ENCODE measurements at regions not wholly inside any gene's neighbourhood (a gene's known extent, or its start where the extent isn't known, plus 50 kb on each side); places are given as distances from the start of the nearest gene placed in this dataset.
"Not testable (repeated sequence)": the region's sequence is repeated elsewhere in the genome, so short reads cannot be mapped to it uniquely, and the experiment has no call there.

- no peak for DNase-seq (ENCODE audit: low read depth in 2 of 2)
Measured at GRCh38 chr3:153830552-153830951, 290.6 kb upstream of the ARHGEF26 start.

GRCh38 chr3:153835540-153835939 lies 285.6 kb upstream of the ARHGEF26 start:
- no peak for DNase-seq (ENCODE audit: low read depth in 2 of 2)

DNA sequence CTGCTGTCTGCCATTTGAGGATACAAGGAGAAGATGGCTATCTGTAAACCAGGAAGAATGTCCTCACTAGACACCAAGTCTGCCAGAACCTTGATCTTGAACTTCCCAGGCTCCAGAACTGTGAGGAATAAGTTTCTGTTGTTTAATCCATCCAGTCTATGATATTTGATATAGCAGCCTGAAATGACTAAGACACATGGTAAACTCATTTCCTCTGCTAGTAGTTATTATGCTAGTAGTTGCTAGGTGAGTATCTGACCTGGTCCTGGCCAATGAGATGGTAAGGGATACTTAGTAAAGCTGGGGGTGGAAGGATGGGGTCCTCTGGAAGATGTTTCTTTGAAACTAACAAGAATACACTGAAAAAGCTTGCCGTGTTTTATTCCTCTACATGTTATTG lies 280.7 kb upstream of the ARHGEF26 start:
- no peak for DNase-seq (ENCODE audit: low read depth in 2 of 2)

DNA sequence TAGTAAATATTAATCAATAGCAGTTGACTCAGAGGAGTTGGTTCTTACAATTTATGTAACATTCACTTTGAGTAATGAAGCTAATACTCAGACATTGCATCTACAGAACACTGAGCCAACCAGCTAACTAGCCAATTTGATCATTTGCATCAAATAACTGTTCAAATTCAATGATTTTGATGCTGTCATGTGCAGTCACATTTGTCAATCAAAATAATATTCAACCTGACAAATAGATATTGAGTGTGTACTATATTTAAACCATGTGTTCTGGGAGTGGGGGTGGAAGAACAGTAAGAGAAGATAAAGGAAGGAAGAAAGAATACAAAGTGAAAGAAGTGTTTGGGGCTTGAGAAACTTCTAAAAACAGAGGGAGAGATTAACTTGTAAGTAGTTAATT lies 277.2 kb upstream of the ARHGEF26 start:
- DNase-seq (ENCODE audit: low read depth in 2 of 2): no peak

- DNase-seq (ENCODE audit: low read depth in 2 of 2): no peak
Measured at GRCh38 chr3:153845311-153845710, 275.9 kb upstream of the ARHGEF26 start.

GRCh38 chr3:153848702-153849101 lies 272.5 kb upstream of the ARHGEF26 start:
- DNase-seq (ENCODE audit: low read depth in 2 of 2): no peak

GRCh38 chr3:153852355-153852754 lies 268.8 kb upstream of the ARHGEF26 start:
- no peak for DNase-seq (ENCODE audit: low read depth in 2 of 2)

- no peak for DNase-seq (ENCODE audit: low read depth in 2 of 2)
Measured at GRCh38 chr3:153853163-153853562, 268.0 kb upstream of the ARHGEF26 start.

- DNase-seq (ENCODE audit: low read depth in 2 of 2): no peak
Measured at GRCh38 chr3:153855772-153856171, 265.4 kb upstream of the ARHGEF26 start.

- DNase-seq (ENCODE audit: low read depth in 2 of 2): no peak
Measured at GRCh38 chr3:153856932-153857331, 264.3 kb upstream of the ARHGEF26 start.

DNA sequence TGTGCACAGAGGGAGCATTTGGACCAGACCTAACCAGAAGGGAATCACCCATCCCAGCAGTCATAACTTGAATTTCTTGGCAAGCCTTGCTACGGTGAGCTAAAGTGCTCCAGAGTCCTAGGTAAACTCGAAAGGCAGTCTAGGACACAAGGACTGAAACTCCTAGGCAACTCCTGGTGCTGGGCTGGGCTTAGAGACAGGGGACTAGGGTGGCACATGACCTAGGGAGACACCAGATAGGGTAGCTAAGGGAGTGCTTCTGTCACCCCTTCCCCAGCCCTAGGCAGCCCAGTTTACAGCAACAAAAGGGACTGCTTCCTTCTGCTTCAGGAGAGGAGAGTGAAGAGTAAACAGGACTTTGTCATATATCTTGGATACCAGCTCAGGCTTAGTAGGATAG lies 256.4 kb upstream of the ARHGEF26 start:
- DNase-seq (ENCODE audit: low read depth in 2 of 2): no peak

DNA sequence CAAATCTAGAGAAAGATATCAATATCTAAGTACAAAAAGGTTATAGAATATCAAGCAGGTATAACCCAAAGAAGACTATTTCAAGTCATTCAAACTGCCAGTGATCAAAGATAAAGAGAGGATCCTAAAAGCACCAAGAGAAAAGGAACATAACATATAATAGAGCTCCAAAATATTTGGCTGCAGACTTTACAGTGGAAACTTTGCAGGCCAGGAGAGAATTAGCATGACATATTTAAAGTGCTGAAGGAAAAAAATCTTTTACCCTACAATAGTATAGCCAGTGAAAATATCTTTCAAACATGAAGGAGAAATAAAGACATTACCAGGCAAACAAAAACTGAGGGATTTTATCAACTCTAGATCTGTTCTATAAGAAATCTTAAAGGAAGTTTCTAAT lies 254.3 kb upstream of the ARHGEF26 start:
- no peak for DNase-seq (ENCODE audit: low read depth in 2 of 2)

DNA sequence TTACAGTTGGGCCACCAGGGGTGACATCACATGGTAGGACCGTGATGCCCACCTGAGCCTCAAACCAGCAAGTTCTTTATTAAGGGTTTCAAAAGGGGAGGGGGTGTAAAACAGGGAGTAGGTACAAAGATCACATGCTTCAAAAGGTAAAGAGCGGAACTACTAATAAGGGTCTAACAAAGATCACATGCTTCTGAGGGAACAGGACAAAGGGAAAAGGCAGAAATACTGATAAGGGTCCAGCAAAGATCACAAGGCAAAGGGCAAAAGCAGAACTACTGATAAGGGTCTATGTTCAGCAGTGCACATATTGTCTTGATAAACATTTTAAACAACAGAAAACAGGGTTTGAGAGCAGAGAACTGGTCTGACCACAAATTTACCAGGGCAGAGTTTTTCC lies 246.8 kb upstream of the ARHGEF26 start:
- not testable (repeated sequence) for DNase-seq (ENCODE audit: low read depth in 2 of 2)

- DNase-seq (ENCODE audit: low read depth in 2 of 2): no peak
Measured at GRCh38 chr3:153880493-153880892, 240.7 kb upstream of the ARHGEF26 start.

DNA sequence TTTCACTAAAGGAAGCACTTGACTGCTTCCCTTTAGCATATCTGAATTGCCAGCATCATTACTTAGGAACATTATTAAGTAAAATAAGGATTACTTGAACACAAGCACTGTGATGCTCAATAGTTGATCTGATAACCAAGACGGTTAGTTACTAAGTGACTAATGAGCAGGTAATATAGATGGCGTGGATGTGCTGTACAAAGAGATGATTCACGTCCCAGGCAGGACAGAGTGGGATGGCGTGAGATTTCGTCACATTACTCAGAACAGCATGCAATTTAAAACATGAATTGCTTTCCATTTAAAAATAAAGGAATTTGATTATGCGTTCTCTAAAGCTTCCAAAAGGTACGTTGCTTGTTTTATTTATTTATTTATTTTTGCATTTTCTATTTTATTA lies 240.0 kb upstream of the ARHGEF26 start:
- DNase-seq (ENCODE audit: low read depth in 2 of 2): no peak

GRCh38 chr3:153885359-153885758 lies 235.8 kb upstream of the ARHGEF26 start:
- no peak for DNase-seq (ENCODE audit: low read depth in 2 of 2)

DNA sequence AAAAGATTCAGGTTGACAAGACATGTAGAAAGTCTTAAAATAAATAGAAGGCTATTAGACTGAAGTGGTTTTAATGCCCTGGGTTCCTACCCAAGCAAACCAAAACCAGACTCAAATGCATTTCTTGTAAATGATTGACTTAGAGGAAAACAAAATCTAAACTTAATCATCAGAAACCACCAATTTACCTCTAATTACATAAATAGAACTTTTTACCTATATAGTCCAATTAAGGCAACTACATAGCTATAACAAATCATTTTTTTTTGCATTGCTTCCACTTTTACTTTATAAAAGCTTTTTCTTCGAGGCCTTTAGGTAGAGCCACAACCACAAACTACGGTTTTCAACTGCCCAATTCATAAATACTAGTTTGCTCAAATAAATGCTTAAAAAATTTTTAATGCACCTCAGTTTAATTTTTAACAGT lies 231.3 kb upstream of the ARHGEF26 start:
- no peak for DNase-seq (ENCODE audit: low read depth in 2 of 2)

DNA sequence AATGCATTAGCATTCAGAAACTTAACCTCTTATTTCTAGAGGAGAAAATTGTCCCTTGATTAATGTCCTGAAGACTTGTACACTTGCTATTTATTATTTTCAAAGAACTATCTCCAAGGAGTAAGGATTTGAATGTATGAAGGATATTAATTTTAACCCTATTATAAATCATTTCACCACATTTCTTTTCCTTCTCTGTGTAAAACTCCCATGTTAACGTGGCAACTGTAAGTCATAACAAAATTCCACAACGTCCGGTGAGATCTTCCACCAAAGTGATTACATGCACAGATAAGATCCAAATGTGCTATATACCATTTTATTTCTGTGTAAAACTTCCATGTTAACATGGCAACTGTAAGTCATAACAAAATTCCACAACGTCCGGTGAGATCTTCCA lies 229.1 kb upstream of the ARHGEF26 start:
- no peak for DNase-seq (ENCODE audit: low read depth in 2 of 2)

DNA sequence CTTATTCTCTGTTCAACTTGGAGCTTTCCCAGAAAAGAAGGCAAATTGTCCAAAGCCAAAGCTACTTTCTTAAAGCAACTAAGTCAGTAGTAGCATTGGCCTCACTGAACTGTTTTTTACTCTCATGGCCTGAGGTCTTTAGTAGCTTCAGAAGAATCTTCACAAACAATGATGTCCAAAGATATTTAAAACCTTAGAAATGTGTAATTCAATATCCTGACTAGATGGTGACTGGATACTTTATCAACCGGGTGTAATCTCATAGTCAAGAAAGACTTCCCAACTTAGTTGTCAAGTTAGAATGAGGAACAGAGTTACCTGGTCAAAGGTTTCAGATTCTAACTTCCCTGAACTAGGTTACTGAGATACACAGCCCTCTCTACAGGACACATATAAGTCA lies 226.3 kb upstream of the ARHGEF26 start:
- no peak for DNase-seq (ENCODE audit: low read depth in 2 of 2)

DNA sequence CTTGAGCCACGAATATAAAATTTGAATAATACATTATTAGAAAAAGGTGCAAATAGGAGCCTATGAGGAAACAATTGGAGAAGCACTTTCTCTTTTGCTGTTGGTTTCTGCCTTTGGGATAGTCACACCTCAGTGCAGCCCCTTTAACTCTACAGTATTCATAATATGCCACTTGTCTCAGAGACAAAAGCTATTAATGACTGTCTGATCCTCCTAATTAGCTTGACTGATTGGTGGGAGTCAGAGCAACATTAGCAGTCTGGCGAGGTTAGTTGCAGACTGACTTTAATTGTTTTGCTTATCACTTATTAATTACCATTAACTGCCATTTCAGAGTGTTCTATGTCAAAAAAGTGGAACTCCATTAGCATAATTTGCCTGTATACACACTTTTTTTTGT lies 225.0 kb upstream of the ARHGEF26 start:
- DNase-seq (ENCODE audit: low read depth in 2 of 2): no peak

DNA sequence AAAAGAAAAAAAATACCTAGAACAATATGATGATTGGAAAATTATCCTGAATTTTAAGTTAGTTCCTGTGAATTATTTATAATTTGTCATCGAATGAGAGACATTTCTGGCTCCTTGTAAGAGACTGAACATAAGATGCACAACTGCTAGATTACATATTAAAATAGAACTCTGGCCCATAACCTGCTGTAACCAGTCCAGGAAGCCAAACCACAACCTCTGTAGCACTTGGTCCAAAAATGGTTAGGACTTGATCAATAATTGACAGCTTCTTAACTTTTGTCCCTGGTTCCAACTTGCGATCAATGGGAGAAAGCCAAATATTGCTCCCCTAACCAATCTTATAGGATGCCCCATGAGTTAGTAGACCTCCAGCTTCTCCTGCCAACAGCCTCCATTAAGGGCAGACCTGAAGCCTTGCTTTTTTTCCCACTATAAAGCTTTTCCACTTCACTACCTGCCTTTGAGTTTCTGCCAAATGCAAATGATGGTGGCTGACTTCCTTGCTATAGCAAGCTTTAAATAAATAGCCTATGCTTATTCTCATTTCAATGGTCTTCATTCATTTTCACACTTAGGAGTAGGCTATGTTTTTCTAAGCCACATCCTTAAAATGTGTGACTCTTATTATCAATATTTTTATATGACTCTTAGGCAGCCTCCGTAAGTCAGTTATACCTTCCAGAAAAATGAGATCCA lies 224.0 kb upstream of the ARHGEF26 start:
- DNase-seq (ENCODE audit: low read depth in 2 of 2): no peak

GRCh38 chr3:153897842-153898241 lies 223.3 kb upstream of the ARHGEF26 start:
- no peak for DNase-seq (ENCODE audit: low read depth in 2 of 2)

DNA sequence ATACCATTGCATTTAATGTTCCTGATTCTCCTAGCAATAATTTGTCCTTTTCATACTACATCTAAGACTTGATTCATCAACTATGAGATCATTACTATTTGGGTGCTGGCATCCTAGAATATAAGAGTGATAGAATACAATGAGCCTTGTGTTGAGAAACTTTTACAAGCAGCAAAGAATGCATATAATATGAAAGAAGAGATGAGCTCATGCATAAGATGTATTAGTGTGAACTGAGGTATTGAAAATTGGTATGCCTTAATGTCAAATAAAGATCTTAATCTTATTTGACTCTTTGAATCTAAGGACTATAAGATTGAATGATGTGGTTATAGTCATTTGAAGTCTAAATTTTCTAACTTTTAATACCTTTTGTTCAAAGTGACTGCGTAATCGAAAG lies 220.0 kb upstream of the ARHGEF26 start:
- DNase-seq (ENCODE audit: low read depth in 2 of 2): no peak

- DNase-seq (ENCODE audit: low read depth in 2 of 2): no peak
Measured at GRCh38 chr3:153901991-153902390, 219.2 kb upstream of the ARHGEF26 start.

Measured in activated CD8-positive, alpha-beta memory T cell treated with anti-CD3 and anti-CD28 coated beads for 4 hours (primary cell).